MM.1S (cell line): ENCODE measurements at regions not wholly inside any gene's neighbourhood (a gene's known extent, or its start where the extent isn't known, plus 50 kb on each side); places are given as distances from the start of the nearest gene placed in this dataset.

Source experiments
- EZH2 ChIP-seq: fragments of 300-600 bp; sonication (generic); optimal IDR thresholded peaks from 2 replicates; pipeline ENCODE3; 2017; ENCODE audit warnings: low read depth, mild to moderate bottlenecking, antibody characterized with exemption, low read length, mixed read lengths
- TF ChIP-seq, protein P1 (sequence below): fragments of 300-600 bp; sonication (generic); IDR thresholded peaks from 2 replicates; pipeline ENCODE4 v1.5.1; 2016; ENCODE audit warnings: antibody characterized with exemption, low read length, mixed read lengths

DNA sequence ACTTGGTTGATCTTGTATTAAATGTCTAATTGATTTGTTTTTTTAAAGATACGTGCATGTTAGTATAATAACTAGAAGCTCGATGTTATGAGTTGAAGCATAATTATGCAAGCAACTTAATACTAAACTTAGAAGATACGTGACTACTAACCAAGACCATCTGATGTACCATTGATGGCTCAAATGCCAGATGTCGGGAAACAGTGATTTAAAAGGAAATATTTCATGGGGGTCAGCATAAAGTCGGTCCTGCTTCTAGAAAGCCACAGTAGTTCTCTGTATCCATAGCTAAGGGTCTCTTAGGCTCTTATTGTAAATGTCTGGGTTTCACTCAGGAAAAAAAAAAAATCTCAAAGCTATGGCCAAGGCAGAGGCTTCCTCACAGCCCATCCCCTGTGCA, 61.2 kb upstream of the RBFOX1 start:
- no peak for TF ChIP-seq EZH2
- TF ChIP-seq, protein P1, sequence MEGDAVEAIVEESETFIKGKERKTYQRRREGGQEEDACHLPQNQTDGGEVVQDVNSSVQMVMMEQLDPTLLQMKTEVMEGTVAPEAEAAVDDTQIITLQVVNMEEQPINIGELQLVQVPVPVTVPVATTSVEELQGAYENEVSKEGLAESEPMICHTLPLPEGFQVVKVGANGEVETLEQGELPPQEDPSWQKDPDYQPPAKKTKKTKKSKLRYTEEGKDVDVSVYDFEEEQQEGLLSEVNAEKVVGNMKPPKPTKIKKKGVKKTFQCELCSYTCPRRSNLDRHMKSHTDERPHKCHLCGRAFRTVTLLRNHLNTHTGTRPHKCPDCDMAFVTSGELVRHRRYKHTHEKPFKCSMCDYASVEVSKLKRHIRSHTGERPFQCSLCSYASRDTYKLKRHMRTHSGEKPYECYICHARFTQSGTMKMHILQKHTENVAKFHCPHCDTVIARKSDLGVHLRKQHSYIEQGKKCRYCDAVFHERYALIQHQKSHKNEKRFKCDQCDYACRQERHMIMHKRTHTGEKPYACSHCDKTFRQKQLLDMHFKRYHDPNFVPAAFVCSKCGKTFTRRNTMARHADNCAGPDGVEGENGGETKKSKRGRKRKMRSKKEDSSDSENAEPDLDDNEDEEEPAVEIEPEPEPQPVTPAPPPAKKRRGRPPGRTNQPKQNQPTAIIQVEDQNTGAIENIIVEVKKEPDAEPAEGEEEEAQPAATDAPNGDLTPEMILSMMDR = no peak
